ENCODE measurements at regions not wholly inside any gene's neighbourhood (a gene's known extent, or its start where the extent isn't known, plus 50 kb on each side); places are given as distances from the start of the nearest gene placed in this dataset.

DNA sequence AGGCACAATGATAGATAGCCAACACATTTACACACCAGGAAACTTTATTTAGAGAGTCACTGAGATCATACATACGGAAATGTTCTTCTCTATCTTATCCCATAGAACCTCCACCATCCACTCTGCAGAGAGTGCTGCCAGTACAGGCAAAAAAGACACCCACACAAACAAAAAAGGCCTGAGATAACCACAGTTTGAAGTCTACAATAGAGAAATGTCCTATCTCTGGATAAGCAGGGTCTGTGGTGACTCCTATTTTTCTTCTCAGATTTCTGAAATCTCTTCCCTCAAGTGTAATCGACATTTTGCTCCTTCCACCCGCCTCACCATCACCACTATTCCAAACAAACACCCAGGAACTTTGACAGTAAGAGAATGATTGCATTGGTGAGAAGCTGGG is 413.9 kb upstream of the NR2F2 start:
- H3K4me3 ChIP-seq, result no peak overlapping the region
- TF ChIP-seq, protein P1, sequence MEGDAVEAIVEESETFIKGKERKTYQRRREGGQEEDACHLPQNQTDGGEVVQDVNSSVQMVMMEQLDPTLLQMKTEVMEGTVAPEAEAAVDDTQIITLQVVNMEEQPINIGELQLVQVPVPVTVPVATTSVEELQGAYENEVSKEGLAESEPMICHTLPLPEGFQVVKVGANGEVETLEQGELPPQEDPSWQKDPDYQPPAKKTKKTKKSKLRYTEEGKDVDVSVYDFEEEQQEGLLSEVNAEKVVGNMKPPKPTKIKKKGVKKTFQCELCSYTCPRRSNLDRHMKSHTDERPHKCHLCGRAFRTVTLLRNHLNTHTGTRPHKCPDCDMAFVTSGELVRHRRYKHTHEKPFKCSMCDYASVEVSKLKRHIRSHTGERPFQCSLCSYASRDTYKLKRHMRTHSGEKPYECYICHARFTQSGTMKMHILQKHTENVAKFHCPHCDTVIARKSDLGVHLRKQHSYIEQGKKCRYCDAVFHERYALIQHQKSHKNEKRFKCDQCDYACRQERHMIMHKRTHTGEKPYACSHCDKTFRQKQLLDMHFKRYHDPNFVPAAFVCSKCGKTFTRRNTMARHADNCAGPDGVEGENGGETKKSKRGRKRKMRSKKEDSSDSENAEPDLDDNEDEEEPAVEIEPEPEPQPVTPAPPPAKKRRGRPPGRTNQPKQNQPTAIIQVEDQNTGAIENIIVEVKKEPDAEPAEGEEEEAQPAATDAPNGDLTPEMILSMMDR (IDR thresholded peaks at IDR 0.05; ENCODE audit: borderline replicate concordance), result no peak
- H3K4me1 ChIP-seq, result peaks cover 5% of the 10 kb centered on the region
- H3K27ac ChIP-seq (replicated peaks), result no peak overlapping the region
- DNase-seq, result no peak
- H3K9me3 ChIP-seq (replicated peaks), result no peaks in the 10 kb centered on the region
- H3K36me3 ChIP-seq, result no peaks in the 10 kb centered on the region
- no peaks in the 10 kb centered on the region for H3K27me3 ChIP-seq (ENCODE audit: low read depth)
- intact Hi-C loops (cut with micrococcal nuclease), result no loop called here

DNA sequence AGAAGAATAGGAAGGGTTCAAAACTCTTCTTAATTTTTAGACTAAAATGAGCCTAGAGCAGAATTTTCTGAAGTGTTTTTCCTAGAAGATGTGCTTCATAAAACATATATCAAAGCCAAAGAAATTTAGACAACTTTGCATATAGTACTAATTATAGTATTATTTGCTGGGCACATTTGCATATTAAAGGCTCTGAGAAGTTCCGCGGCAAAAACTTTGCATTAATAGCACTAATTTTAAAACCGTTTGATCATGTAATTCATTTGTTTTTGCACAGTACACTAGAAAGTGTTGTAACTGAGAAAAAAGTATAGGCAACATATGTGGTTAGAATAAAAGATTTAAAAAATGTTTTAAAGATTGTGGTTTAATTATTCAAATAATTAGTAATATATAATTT is 412.0 kb upstream of the NR2F2 start:
- Histone ChIP-seq H3K27ac (replicated peaks) (no peak overlapping the region), H3K36me3 (no peaks in the 10 kb centered on the region), H3K9me3 (replicated peaks) (no peaks in the 10 kb centered on the region), H3K4me1 (peaks cover 6% of the 10 kb centered on the region), H3K27me3 (ENCODE audit: low read depth) (no peaks in the 10 kb centered on the region), H3K4me3 (no peak overlapping the region)
- intact Hi-C loops (cut with micrococcal nuclease), result no loop called here
- TF ChIP-seq, protein P1 (IDR thresholded peaks at IDR 0.05; ENCODE audit: borderline replicate concordance), result no peak
- no peak for DNase-seq

DNA sequence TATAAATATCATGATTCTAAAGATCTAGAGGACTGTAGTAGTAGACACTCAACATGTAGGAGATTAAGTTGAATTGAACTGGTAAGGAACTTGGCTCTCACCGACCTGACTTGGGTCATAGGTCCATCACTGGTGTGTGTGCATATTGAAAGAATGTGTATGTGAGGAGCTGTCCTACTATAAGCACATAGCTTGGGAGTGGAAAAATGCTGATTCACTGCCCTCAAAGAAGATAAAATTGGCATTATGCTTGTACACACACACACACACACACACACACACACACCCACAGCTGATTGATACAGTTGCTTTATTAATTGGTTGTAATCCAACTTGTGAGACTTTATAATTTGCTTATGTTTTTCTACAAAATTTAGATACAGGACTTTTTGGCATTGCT is 411.0 kb upstream of the NR2F2 start:
- Histone ChIP-seq H3K27ac (replicated peaks) (no peak overlapping the region), H3K4me1 (peaks cover 6% of the 10 kb centered on the region), H3K9me3 (replicated peaks) (no peaks in the 10 kb centered on the region), H3K36me3 (no peaks in the 10 kb centered on the region), H3K27me3 (ENCODE audit: low read depth) (no peaks in the 10 kb centered on the region), H3K4me3 (no peak overlapping the region)
- TF ChIP-seq, protein P1 (IDR thresholded peaks at IDR 0.05; ENCODE audit: borderline replicate concordance), result no peak
- intact Hi-C loops (cut with micrococcal nuclease), result no loop called here
- no peak for DNase-seq

DNA sequence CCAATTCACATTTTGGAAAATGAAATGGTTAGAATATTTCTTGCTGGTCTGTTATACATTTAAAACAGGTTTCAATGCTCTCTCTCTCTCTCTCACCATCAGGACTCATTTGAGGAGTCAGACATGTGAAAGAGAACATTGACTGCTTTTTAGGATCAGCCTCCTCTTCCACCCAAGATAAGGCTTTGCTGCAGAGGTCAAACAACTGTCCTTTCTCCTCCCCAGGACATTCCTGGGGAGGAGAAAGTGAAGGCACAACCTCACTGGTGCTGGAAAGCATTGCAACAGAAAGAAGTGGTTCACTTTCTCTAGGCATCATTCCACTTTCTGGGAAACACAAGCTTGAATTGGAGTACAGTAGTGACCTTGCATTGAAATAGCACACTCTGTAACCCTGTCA is 409.1 kb upstream of the NR2F2 start:
- DNase-seq, result no peak
- Histone ChIP-seq H3K9me3 (replicated peaks) (no peaks in the 10 kb centered on the region), H3K36me3 (no peaks in the 10 kb centered on the region), H3K27me3 (ENCODE audit: low read depth) (no peaks in the 10 kb centered on the region), H3K27ac (replicated peaks) (no peak overlapping the region), H3K4me3 (no peak overlapping the region), H3K4me1 (peaks cover 6% of the 10 kb centered on the region)
- TF ChIP-seq, protein P1 (IDR thresholded peaks at IDR 0.05; ENCODE audit: borderline replicate concordance), result no peak
- intact Hi-C loops (cut with micrococcal nuclease), result no loop called here

DNA sequence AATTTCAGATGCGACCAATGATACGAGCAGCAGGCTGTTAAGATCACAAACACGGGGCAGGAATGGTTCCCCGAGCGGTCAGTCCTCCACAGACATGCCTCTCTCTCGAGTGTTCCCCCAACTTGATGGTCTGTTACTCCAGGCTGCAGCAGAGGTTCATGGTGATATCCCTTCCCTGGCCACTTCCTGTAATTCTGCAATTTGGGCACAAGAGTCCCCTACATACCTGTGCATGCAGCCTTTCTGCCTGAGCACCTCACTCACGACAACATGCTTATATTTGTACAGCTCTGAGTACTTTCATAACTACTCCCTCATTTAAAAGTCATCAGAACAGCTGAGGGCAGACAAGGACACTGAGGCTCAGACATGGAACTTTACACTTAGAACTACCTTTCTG is 408.1 kb upstream of the NR2F2 start:
- intact Hi-C loops (cut with micrococcal nuclease), result no loop called here
- DNase-seq, result no peak

More for the DNA sequence above, 408.1 kb upstream of the NR2F2 start:
- H3K36me3 ChIP-seq, result no peaks in the 10 kb centered on the region
- H3K27ac ChIP-seq (replicated peaks), result no peak overlapping the region
- H3K27me3 ChIP-seq (ENCODE audit: low read depth), result no peaks in the 10 kb centered on the region
- H3K4me3 ChIP-seq, result no peak overlapping the region
- H3K4me1 ChIP-seq, result peaks cover 6% of the 10 kb centered on the region
- TF ChIP-seq, protein P1 (IDR thresholded peaks at IDR 0.05; ENCODE audit: borderline replicate concordance), result no peak
- H3K9me3 ChIP-seq (replicated peaks), result no peaks in the 10 kb centered on the region

Data from left ventricle myocardium inferior (tissue), 1 donor.